ENCODE measurements at regions not wholly inside any gene's neighbourhood (a gene's known extent, or its start where the extent isn't known, plus 50 kb on each side); places are given as distances from the start of the nearest gene placed in this dataset.

GRCh38 chr13:21944610-21945009 is 273.7 kb downstream of the FGF9 start:
- Histone ChIP-seq H3K27ac (ENCODE audit: poor library complexity, severe bottlenecking) (no peak overlapping the region), H3K9me3 (ENCODE audit: severe bottlenecking) (no peaks in the 10 kb centered on the region), H3K4me1 (ENCODE audit: insufficient read depth, poor library complexity, severe bottlenecking) (no peaks in the 10 kb centered on the region), H3K4me3 (ENCODE audit: severe bottlenecking) (no peak overlapping the region), H3K27me3 (ENCODE audit: insufficient read depth, poor library complexity, severe bottlenecking) (no peaks in the 10 kb centered on the region), H3K36me3 (ENCODE audit: low read depth) (no peaks in the 10 kb centered on the region)
- ATAC-seq (ENCODE audit: low read depth) (no peak), DNase-seq (ENCODE audit: low spot score) (no peak)
- no peak for TF ChIP-seq CTCF (IDR thresholded peaks at IDR 0.05; ENCODE audit: poor library complexity, severe bottlenecking)

GRCh38 chr13:21945195-21945594 is 274.3 kb downstream of the FGF9 start:
- ATAC-seq (ENCODE audit: low read depth) (no peak), DNase-seq (ENCODE audit: low spot score) (no peak)
- H3K36me3 ChIP-seq (ENCODE audit: low read depth) = no peaks in the 10 kb centered on the region
- H3K27me3 ChIP-seq (ENCODE audit: insufficient read depth, poor library complexity, severe bottlenecking) = no peaks in the 10 kb centered on the region
- no peak for TF ChIP-seq CTCF (IDR thresholded peaks at IDR 0.05; ENCODE audit: poor library complexity, severe bottlenecking)
- H3K4me3 ChIP-seq (ENCODE audit: severe bottlenecking) = no peak overlapping the region
- H3K27ac ChIP-seq (ENCODE audit: poor library complexity, severe bottlenecking) = no peak overlapping the region
- no peaks in the 10 kb centered on the region for H3K9me3 ChIP-seq (ENCODE audit: severe bottlenecking)
- no peaks in the 10 kb centered on the region for H3K4me1 ChIP-seq (ENCODE audit: insufficient read depth, poor library complexity, severe bottlenecking)

- no peak for DNase-seq (ENCODE audit: low spot score)
Measured at GRCh38 chr13:21946964-21947363, 276.1 kb downstream of the FGF9 start.

GRCh38 chr13:21948769-21949474 is 278.0 kb downstream of the FGF9 start:
- ATAC-seq (ENCODE audit: low read depth) = no peak
- H3K27ac ChIP-seq (ENCODE audit: poor library complexity, severe bottlenecking) = no peak overlapping the region
- H3K27me3 ChIP-seq (ENCODE audit: insufficient read depth, poor library complexity, severe bottlenecking) = no peaks in the 10 kb centered on the region
- H3K4me3 ChIP-seq (ENCODE audit: severe bottlenecking) = no peak overlapping the region
- DNase-seq (ENCODE audit: low spot score) = no peak
- H3K9me3 ChIP-seq (ENCODE audit: severe bottlenecking) = no peaks in the 10 kb centered on the region
- no peak for TF ChIP-seq CTCF (IDR thresholded peaks at IDR 0.05; ENCODE audit: poor library complexity, severe bottlenecking)
- no peaks in the 10 kb centered on the region for H3K4me1 ChIP-seq (ENCODE audit: insufficient read depth, poor library complexity, severe bottlenecking)
- no peaks in the 10 kb centered on the region for H3K36me3 ChIP-seq (ENCODE audit: low read depth)

More at GRCh38 chr13:21946964-21947363, 276.1 kb downstream of the FGF9 start:
- H3K27me3 ChIP-seq (ENCODE audit: insufficient read depth, poor library complexity, severe bottlenecking) = no peaks in the 10 kb centered on the region
- H3K36me3 ChIP-seq (ENCODE audit: low read depth) = no peaks in the 10 kb centered on the region
- no peak for TF ChIP-seq CTCF (IDR thresholded peaks at IDR 0.05; ENCODE audit: poor library complexity, severe bottlenecking)
- H3K4me1 ChIP-seq (ENCODE audit: insufficient read depth, poor library complexity, severe bottlenecking) = no peaks in the 10 kb centered on the region
- no peaks in the 10 kb centered on the region for H3K9me3 ChIP-seq (ENCODE audit: severe bottlenecking)
- no peak for ATAC-seq (ENCODE audit: low read depth)
- H3K27ac ChIP-seq (ENCODE audit: poor library complexity, severe bottlenecking) = no peak overlapping the region
- no peak overlapping the region for H3K4me3 ChIP-seq (ENCODE audit: severe bottlenecking)

GRCh38 chr13:21949818-21950429 is 279.1 kb downstream of the FGF9 start:
- ATAC-seq (ENCODE audit: low read depth) (no peak), DNase-seq (ENCODE audit: low spot score) (no peak)
- Histone ChIP-seq H3K36me3 (ENCODE audit: low read depth) (no peaks in the 10 kb centered on the region), H3K9me3 (ENCODE audit: severe bottlenecking) (no peaks in the 10 kb centered on the region), H3K4me1 (ENCODE audit: insufficient read depth, poor library complexity, severe bottlenecking) (no peaks in the 10 kb centered on the region), H3K27me3 (ENCODE audit: insufficient read depth, poor library complexity, severe bottlenecking) (no peaks in the 10 kb centered on the region), H3K27ac (ENCODE audit: poor library complexity, severe bottlenecking) (no peak overlapping the region), H3K4me3 (ENCODE audit: severe bottlenecking) (no peak overlapping the region)
- no peak for TF ChIP-seq CTCF (IDR thresholded peaks at IDR 0.05; ENCODE audit: poor library complexity, severe bottlenecking)
